ENCODE measurements at regions not wholly inside any gene's neighbourhood (a gene's known extent, or its start where the extent isn't known, plus 50 kb on each side); places are given as distances from the start of the nearest gene placed in this dataset.

DNA sequence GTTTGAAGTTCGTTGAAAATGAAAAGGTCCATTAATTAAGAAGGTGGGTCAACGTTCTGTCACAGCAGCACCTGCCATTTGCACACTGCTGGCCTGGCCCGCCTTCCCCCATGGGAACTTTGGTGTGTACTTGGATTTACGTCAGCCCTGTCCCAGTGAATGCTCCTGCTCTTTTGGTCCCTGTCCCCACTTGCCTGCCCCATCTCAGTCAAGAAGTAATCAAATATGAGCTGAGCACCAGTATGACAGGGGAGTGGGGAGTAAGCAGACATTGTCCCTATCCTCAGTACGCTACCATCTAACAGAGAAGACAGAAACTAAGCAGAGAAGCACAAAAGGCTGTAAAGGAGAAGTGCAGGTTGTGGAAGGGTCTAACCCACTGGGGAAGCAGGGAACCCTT is 65.1 kb downstream of the SLC4A3 start:
- DNase-seq = no peak

GRCh38 chr2:219695145-219695709 is 67.8 kb downstream of the SLC4A3 start:
- peak; percentile 20 to 53 (median 40) for DNase-seq

- no peak for DNase-seq
Observed at GRCh38 chr2:219697811-219698747, 70.6 kb downstream of the SLC4A3 start.

DNA sequence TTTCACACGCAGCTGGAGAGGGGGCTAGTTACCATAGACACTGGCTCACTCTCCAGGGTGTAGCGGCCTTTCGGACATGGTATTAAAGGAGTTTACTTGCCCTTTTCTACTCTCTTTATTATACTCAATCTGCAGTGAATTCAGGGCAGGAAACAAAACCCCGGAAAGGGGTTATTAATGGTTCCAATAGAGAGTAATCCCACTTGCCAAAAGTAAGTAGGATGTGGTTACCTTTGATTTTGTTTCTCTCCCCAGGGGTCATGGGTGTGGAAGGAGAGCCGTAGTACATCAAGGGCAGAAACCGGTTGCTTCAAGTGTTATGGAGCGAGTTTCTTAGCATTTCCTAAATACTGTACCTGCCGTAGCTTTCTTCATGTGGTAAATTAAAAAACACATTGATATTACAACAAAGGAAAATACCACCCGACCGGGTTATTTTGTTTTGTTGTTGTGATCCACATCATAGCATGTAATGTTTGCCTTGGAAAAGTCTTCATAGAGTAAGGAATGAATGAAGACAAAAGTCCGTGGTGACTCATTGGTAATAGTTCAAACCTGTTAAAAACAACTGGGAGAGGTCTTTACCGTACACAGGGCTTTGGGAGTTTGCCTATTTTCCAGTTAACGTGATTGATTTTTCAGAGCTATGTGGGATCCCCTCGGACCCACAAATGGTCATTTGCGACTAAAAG is 71.5 kb downstream of the SLC4A3 start:
- DNase-seq = no peak

DNA sequence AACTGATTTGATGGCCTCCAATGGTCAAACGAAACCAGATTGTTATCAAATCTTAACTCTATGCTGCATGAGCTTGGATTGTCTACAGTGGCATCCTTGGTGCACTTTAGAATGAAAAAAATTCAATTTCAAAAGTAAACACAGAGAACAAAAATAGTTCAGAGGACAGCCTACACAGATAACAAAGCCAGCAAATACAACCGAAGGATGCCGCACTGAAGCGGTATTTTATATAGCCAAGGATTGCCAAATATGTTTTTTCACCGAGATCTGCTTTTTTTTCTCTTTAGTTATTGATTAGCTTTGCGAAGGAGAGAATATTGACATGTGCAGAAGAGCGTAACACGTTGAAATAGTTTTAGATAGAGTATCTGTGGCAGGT is 72.0 kb downstream of the SLC4A3 start:
- no peak for DNase-seq

DNA sequence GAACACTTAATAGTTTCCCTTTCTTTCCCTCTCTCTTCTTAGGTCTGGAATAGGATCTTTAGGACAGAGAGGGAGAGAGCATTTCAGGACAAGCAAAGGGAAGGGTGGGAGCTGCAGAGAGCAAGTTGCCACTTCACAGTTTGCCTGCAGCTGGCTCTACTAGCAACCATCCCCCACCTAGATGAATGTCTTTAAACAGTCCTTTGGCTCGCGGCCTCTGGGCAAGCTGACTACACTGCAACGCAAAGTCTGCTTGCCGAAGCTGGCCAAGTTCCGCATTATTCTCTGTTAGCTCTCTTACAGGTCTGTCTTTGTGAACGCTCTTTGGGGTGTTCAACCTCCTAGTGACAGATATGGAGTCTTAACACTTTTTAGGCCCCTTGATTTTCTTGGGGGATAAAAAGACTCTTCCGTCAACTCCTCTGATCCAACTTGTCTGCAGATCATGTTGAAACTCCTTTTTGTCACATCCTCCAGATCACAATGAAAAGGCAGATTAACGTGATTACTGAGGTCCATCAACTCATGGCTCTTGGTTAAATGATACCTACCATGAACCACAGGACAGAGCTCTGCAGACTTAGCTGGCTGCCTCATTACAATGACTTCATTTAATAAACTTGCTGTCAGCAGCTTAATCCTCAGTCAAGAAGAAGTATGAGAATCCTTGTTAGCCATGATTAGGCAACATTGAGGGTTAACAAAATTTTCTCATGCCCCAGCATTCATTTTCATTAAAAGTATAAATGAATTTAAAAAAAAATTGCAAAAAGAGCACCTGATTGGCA is 74.6 kb downstream of the SLC4A3 start:
- DNase-seq = no peak

- DNase-seq = no peak
Observed at GRCh38 chr2:219702796-219703545, 75.5 kb downstream of the SLC4A3 start.

DNA sequence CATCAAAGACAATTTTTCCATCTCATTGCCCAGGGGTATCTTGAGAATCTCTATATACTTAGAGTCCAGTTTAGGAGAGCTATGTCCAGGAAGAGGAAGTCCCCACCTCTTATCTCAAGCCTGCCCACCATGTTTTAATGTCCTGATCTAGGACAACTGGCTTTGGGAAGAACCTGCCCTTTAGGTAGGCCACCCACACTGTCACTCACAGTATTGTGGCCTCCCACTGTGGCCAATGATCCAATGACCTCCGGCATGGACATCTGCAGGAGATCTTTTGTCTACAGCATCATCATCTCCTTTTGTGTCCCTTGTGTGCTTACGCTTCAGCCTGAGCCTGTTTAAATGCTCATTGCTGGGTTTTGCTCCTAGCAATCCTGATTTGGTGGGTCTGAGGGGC is 77.4 kb downstream of the SLC4A3 start:
- no peak for DNase-seq

DNA sequence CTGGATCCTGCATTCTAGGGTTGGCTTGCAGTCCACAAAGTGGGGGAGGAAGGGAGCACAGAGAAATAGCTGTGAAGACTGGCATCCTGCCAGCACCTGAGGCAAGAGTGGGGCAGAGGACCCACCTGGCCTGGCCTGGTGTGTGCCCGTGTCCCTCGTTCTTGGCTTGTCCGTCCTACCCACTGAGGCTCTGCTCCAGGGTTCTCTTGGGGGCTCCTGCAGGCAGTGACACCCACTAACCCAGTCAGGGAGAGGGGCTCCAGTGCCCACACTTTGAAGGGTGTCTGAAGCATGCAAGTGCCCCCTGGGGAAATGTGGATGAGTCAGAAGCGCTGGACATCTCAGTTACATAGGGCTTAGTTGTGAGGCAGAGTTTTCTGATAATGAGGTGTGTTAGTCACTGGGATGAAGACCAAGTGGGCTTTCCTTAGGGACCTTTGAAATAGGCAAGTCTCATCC is 79.4 kb downstream of the SLC4A3 start:
- DNase-seq = no peak

GRCh38 chr2:219707496-219708285 is 80.3 kb downstream of the SLC4A3 start:
- no peak for DNase-seq

- DNase-seq = no peak
Observed at GRCh38 chr2:219709331-219709761, 81.9 kb downstream of the SLC4A3 start.

GRCh38 chr2:219713110-219713509 is 85.7 kb downstream of the SLC4A3 start:
- peak in 3 of 4 experiments; percentile 11 to 22 (median 15) for DNase-seq

- no peak for DNase-seq
Observed at GRCh38 chr2:219714681-219715400, 87.4 kb downstream of the SLC4A3 start.

- DNase-seq = peak in 2 of 4 experiments; percentile 6 to 22
Observed at GRCh38 chr2:219718066-219718465, 90.6 kb downstream of the SLC4A3 start.

DNA sequence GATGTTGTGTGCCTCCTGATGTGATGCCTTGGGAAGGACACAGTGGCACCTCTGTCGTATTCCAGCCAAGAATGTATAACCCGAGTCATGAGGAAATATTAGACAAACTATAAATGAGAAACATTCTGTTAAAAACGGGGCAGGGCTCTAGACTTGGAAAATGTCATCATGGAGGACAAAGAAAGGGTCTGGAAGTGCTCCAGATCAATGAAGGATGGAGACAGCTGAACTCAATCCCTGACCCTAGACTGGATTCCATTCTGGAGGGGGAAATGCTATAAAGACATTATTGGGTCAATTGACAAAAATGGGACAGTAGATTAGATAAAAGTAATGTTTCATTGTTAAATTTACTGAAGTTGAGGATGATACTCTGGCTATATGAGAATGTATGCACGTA is 92.1 kb downstream of the SLC4A3 start:
- DNase-seq = no peak

DNA sequence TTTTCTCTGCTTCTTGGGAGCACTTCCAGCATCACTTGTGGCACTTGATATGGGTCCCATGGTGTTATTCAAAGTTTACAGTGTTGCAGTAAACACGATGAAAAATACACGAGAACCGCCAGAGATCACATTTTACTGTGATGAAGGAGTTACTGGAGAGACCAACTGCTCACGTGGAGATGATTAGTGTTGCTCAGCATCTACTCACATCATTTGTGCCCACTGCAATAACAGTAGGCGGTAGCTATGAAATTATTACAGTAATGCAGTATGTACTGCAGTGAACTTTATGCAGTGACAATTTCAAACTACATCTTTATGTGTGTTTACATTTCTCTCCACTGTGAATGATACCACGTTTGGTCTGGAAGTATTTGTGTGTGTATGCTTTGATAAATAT is 93.5 kb downstream of the SLC4A3 start:
- no peak for DNase-seq

- DNase-seq = no peak
Observed at GRCh38 chr2:219722276-219722879, 94.9 kb downstream of the SLC4A3 start.

- no peak for DNase-seq
Observed at GRCh38 chr2:219723311-219723710, 95.9 kb downstream of the SLC4A3 start.

GRCh38 chr2:219724628-219725027 is 97.2 kb downstream of the SLC4A3 start:
- no peak for DNase-seq

GRCh38 chr2:219726916-219727315 is 99.5 kb downstream of the SLC4A3 start:
- no peak for DNase-seq

Measured in suppressor macrophage (primary cell).